PC-9 (cell line): ENCODE measurements at regions not wholly inside any gene's neighbourhood (a gene's known extent, or its start where the extent isn't known, plus 50 kb on each side); places are given as distances from the start of the nearest gene placed in this dataset.

ENCODE experiments used
- BruUV-seq: library from RNA; stranded (reverse); fragments of 400-500 nt; replicated peaks from 2 replicates; lab custom pipeline; 2021; lab: Mats Ljungman, UMichigan
- CTCF ChIA-PET: fragments of 300-600 bp; sonication (Branson Sonifier 250); formaldehyde crosslinking; loops from one replicate; lab custom pipeline; 2022; ENCODE audit warnings: antibody characterized with exemption; lab: Charles Lee
- POLR2A ChIA-PET: fragments of 300-600 bp; sonication (Branson Sonifier 250); formaldehyde crosslinking; loops from one replicate; lab custom pipeline; 2022; ENCODE audit warnings: antibody characterized with exemption; ENCODE audit not compliant: unreplicated experiment; lab: Charles Lee
- DNase-seq, 2 experiments: peaks; one replicate each; pipeline versions ENCODE4 v3.0.0 to v3.0.0-alpha.2; 2015 to 2022; ENCODE audit warnings: mixed read lengths in 1 of 2
- H2AFZ ChIP-seq: fragments of 200-600 bp; sonication (generic); 2 replicates; pipeline ENCODE4 v1.8.1; 2017; ENCODE audit warnings: antibody characterized with exemption
- H3F3A ChIP-seq: fragments of 200-600 bp; sonication (generic); 2 replicates; pipeline ENCODE4 v1.8.1; 2017; ENCODE audit warnings: antibody characterized with exemption, mild to moderate bottlenecking, low read depth; ENCODE audit not compliant: insufficient read depth
- H3K27ac ChIP-seq: fragments of 200-600 bp; sonication (generic); 2 replicates; pipeline ENCODE4 v1.6.1; 2016; ENCODE audit warnings: mixed run types
- H3K27me3 ChIP-seq: fragments of 200-600 bp; sonication (generic); 2 replicates; pipeline ENCODE4 v1.6.1; 2016; ENCODE audit warnings: low read depth, mixed run types; ENCODE audit not compliant: insufficient read depth
- H3K36me3 ChIP-seq: fragments of 200-600 bp; sonication (generic); 2 replicates; pipeline ENCODE4 v1.6.1; 2016; ENCODE audit warnings: low read depth, mixed run types
- H3K4me1 ChIP-seq: fragments of 200-600 bp; sonication (generic); replicated peaks from 2 replicates; pipeline ENCODE4 v1.6.1; 2016; ENCODE audit warnings: mixed run types; ENCODE audit not compliant: insufficient read depth
- H3K4me2 ChIP-seq: fragments of 200-600 bp; sonication (generic); 2 replicates; pipeline ENCODE4 v1.6.1; 2017; ENCODE audit warnings: mixed run types
- H3K4me3 ChIP-seq: fragments of 200-600 bp; sonication (generic); 2 replicates; pipeline ENCODE4 v1.6.1; 2016; ENCODE audit warnings: mixed run types
- H3K79me2 ChIP-seq: fragments of 200-600 bp; sonication (generic); 2 replicates; pipeline ENCODE4 v1.6.1; 2017; ENCODE audit warnings: low read depth, mixed run types
- H3K9me2 ChIP-seq: fragments of 200-600 bp; sonication (generic); 2 replicates; pipeline ENCODE4 v1.8.1; 2017; ENCODE audit warnings: mild to moderate bottlenecking; ENCODE audit not compliant: insufficient read depth
- H3K9me3 ChIP-seq: fragments of 200-600 bp; sonication (generic); 2 replicates; pipeline ENCODE4 v1.8.1; 2016; ENCODE audit warnings: low read depth; ENCODE audit not compliant: insufficient read depth
- H4K20me1 ChIP-seq: fragments of 200-600 bp; sonication (generic); 2 replicates; pipeline ENCODE4 v1.8.1; 2017; ENCODE audit not compliant: insufficient read depth
- CTCF ChIP-seq: fragments of 200-600 bp; sonication (generic); conservative IDR thresholded peaks from 2 replicates; pipeline ENCODE4 v1.6.1; 2017; ENCODE audit warnings: mixed run types, antibody characterized with exemption, mild to moderate bottlenecking, moderate library complexity
- EZH2 ChIP-seq: fragments of 200-600 bp; sonication (generic); IDR thresholded peaks from 2 replicates; pipeline ENCODE4 v1.8.0; 2017; ENCODE audit warnings: antibody characterized with exemption, low read depth
- intact Hi-C: fragments of 100-400 bp; cut with micrococcal nuclease; formaldehyde crosslinking; loops from one replicate; pipeline ENCODE4 v1.10.0; 2022; ENCODE audit not compliant: unreplicated experiment

GRCh38 chr2:21484643-21485042 is 360.9 kb downstream of the TDRD15 start:
- no peaks in the 10 kb centered on the region for H4K20me1 ChIP-seq
- no peaks in the 10 kb centered on the region for H3K27me3 ChIP-seq
- POLR2A ChIA-PET = no interaction called here
- no peak for DNase-seq
- CTCF ChIA-PET = no interaction called here
- H3K9me2 ChIP-seq = no peaks in the 10 kb centered on the region; the same call in 1 of the 2 replicates
- no peaks in the 10 kb centered on the region for H3F3A ChIP-seq
- no peak overlapping the region for H3K27ac ChIP-seq
- H3K79me2 ChIP-seq = no peaks in the 10 kb centered on the region
- TF ChIP-seq CTCF = no peak
- TF ChIP-seq EZH2 = no peak
- H3K4me2 ChIP-seq = no peak overlapping the region
- no peaks in the 10 kb centered on the region for H3K4me1 ChIP-seq
- no peak overlapping the region for H2AFZ ChIP-seq
- no peaks in the 10 kb centered on the region for H3K9me3 ChIP-seq
- no peaks in the 10 kb centered on the region for H3K36me3 ChIP-seq
- no TSS peak for BruUV-seq
- intact Hi-C loops = no loop called here
- no peak overlapping the region for H3K4me3 ChIP-seq

DNA sequence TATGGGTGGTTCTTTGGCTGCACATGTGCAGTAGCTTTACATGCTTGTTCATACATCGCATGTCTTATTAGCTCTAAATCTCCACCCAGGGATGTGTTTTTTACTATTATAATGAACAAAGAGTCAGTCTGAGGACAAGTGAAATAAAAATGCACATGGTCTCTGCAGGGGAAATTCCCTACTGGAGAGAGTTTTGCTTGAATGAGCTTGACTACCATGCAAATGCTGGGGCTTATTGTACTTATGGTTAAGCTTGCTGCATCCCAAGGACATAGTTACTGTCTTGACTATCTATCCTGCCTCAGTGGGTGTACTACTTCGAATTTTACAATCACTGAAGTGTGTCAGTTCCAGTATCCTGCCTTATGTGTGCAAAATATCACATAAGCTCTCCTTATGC is 362.7 kb downstream of the TDRD15 start:
- Histone ChIP-seq H3K79me2 (no peaks in the 10 kb centered on the region), H3F3A (no peaks in the 10 kb centered on the region), H3K36me3 (no peaks in the 10 kb centered on the region), H4K20me1 (no peaks in the 10 kb centered on the region), H3K9me2 (no peaks in the 10 kb centered on the region), H3K27me3 (no peaks in the 10 kb centered on the region), H3K4me1 (no peaks in the 10 kb centered on the region), H3K9me3 (no peaks in the 10 kb centered on the region), H2AFZ (no peak overlapping the region), H3K4me2 (no peak overlapping the region), H3K4me3 (no peak overlapping the region), H3K27ac (no peak overlapping the region)
- TF ChIP-seq CTCF (no peak), EZH2 (no peak)
- ChIA-PET POLR2A (no interaction called here), CTCF (no interaction called here)
- DNase-seq = no peak
- BruUV-seq = no TSS peak
- intact Hi-C loops = no loop called here

DNA sequence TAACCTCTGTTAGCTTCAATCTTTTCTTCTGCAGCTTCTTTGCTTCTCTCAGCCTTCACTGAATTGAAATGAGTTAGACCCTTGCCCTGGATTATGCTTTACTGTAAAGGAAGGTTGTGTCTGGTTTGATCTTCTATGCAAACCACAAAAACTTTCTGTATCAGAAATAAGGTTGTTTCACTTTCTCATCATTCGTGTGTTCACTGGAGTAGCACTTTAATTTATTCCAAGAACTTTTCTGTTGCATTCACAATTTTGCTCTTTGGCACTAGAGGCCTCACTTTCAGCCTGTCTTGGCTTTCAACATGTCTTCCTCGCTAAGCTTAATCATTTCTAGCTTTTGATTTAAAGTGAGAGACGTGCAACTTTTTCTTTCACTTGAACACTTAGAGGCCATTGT is 365.3 kb downstream of the TDRD15 start:
- POLR2A ChIA-PET = no interaction called here

More for the DNA sequence above, 365.3 kb downstream of the TDRD15 start:
- Histone ChIP-seq H3K79me2 (no peaks in the 10 kb centered on the region), H3K4me3 (no peak overlapping the region), H3K36me3 (no peaks in the 10 kb centered on the region), H3K9me3 (no peaks in the 10 kb centered on the region), H3K9me2 (no peaks in the 10 kb centered on the region), H3K4me2 (no peak overlapping the region), H4K20me1 (no peaks in the 10 kb centered on the region), H3K27me3 (no peaks in the 10 kb centered on the region), H3K27ac (no peak overlapping the region), H2AFZ (no peak overlapping the region), H3F3A (no peaks in the 10 kb centered on the region), H3K4me1 (no peaks in the 10 kb centered on the region)
- TF ChIP-seq CTCF = no peak
- no peak for TF ChIP-seq EZH2
- no peak for DNase-seq
- BruUV-seq = no TSS peak
- intact Hi-C loops = no loop called here
- CTCF ChIA-PET = no interaction called here
